IMR-90 (cell line): ENCODE measurements at regions not wholly inside any gene's neighbourhood (a gene's known extent, or its start where the extent isn't known, plus 50 kb on each side); places are given as distances from the start of the nearest gene placed in this dataset.
"Not testable (repeated sequence)": the region's sequence is repeated elsewhere in the genome, so short reads cannot be mapped to it uniquely, and the experiment has no call there.

ENCODE experiments used
- ATAC-seq: fragments of 200-7000 bp; cut with Tn5 transposase; 2 replicates; pipeline ENCODE4 v1.9.1; 2020; ENCODE audit warnings: low read depth, mild to moderate bottlenecking, moderate library complexity
- BruUV-seq: library from RNA; stranded (reverse); fragments of 400-500 nt; replicated peaks from 2 replicates; lab custom pipeline; 2021; lab: Mats Ljungman, UMichigan
- CTCF ChIA-PET: fragments of 300-600 bp; formaldehyde crosslinking; extraction: SDS; loops from one replicate; lab custom pipeline; 2021; ENCODE audit warnings: antibody characterized with exemption; lab: Yijun Ruan, JAX
- POLR2A ChIA-PET: fragments of 300-600 bp; sonication (Branson Sonifier 250); formaldehyde crosslinking; loops from one replicate; lab custom pipeline; 2022; ENCODE audit warnings: antibody characterized with exemption; ENCODE audit not compliant: unreplicated experiment; lab: Charles Lee
- DNase-seq: peaks from one replicate; pipeline ENCODE4 v3.0.0; 2013
- H2AFZ ChIP-seq: replicated peaks from 2 replicates; pipeline ENCODE3; 2013; ENCODE audit warnings: low read length, mild to moderate bottlenecking; ENCODE audit not compliant: poor library complexity
- H2AK5ac ChIP-seq: 2 replicates; pipeline ENCODE4 v1.6.1; 2013; ENCODE audit warnings: low read depth, low read length, inconsistent platforms
- H2AK9ac ChIP-seq: replicated peaks from 2 replicates; pipeline ENCODE3; 2013; ENCODE audit warnings: mild to moderate bottlenecking, low read depth, low read length, moderate library complexity; ENCODE audit not compliant: poor library complexity
- H2BK120ac ChIP-seq: 2 replicates; pipeline ENCODE4 v1.6.1; 2013; ENCODE audit warnings: low read depth, low read length, inconsistent platforms
- H2BK15ac ChIP-seq: 3 replicates; pipeline ENCODE4 v1.6.1; 2013; ENCODE audit warnings: low read depth, low read length, inconsistent platforms
- H2BK20ac ChIP-seq: 2 replicates; pipeline ENCODE4 v1.6.1; 2013; ENCODE audit warnings: low read depth, mild to moderate bottlenecking, inconsistent platforms, low read length, moderate library complexity
- H2BK5ac ChIP-seq: 2 replicates; pipeline ENCODE4 v1.6.1; 2013; ENCODE audit warnings: mild to moderate bottlenecking, low read depth, low read length, inconsistent platforms; ENCODE audit not compliant: poor library complexity, severe bottlenecking
- H3K14ac ChIP-seq: replicated peaks from 2 replicates; pipeline ENCODE4 v1.6.1; 2013; ENCODE audit warnings: low read depth, low read length, inconsistent platforms
- H3K18ac ChIP-seq: 2 replicates; pipeline ENCODE4 v1.6.1; 2013; ENCODE audit warnings: low read depth, low read length, control low read depth
- H3K23ac ChIP-seq: 2 replicates; pipeline ENCODE4 v1.6.1; 2013; ENCODE audit warnings: low read depth, low read length, inconsistent platforms
- H3K27ac ChIP-seq: 2 replicates; pipeline ENCODE4 v1.5.1; 2013; ENCODE audit warnings: mild to moderate bottlenecking, control low read depth, low read length; ENCODE audit not compliant: insufficient read depth
- H3K27me3 ChIP-seq: 2 replicates; pipeline ENCODE4 v1.6.1; 2013; ENCODE audit warnings: low read length; ENCODE audit not compliant: control insufficient read depth, insufficient read depth
- H3K36me3 ChIP-seq: 2 replicates; pipeline ENCODE4 v1.6.1; 2013; ENCODE audit warnings: low read length, mixed read lengths; ENCODE audit not compliant: control insufficient read depth, insufficient read depth
- H3K4ac ChIP-seq: 2 replicates; pipeline ENCODE4 v1.6.1; 2013; ENCODE audit warnings: low read depth, low read length, inconsistent platforms
- H3K4me1 ChIP-seq: 2 replicates; pipeline ENCODE4 v1.6.1; 2013; ENCODE audit warnings: low read length, mixed read lengths; ENCODE audit not compliant: control insufficient read depth, insufficient read depth
- H3K4me2 ChIP-seq: 2 replicates; pipeline ENCODE4 v1.6.1; 2013; ENCODE audit warnings: low read depth, mild to moderate bottlenecking, control low read depth, low read length, moderate library complexity
- H3K4me3 ChIP-seq: 2 replicates; pipeline ENCODE4 v1.5.1; 2013; ENCODE audit warnings: low read depth, mild to moderate bottlenecking, control low read depth, low read length, moderate library complexity; ENCODE audit not compliant: insufficient read depth
- H3K56ac ChIP-seq: 2 replicates; pipeline ENCODE4 v1.6.1; 2013; ENCODE audit warnings: low read length, inconsistent platforms; ENCODE audit not compliant: insufficient read depth; ENCODE audit errors: extremely low read depth
- H3K79me1 ChIP-seq, 2 experiments: 2 replicates each; pipeline ENCODE4 v1.6.1; 2013; ENCODE audit warnings: low read length in 2 of 2, inconsistent platforms in 1 of 2, low read depth in 1 of 2
- H3K9ac ChIP-seq: 2 replicates; pipeline ENCODE4 v1.6.1; 2013; ENCODE audit warnings: low read depth, low read length, control low read depth
- H3K9me1 ChIP-seq: 2 replicates; pipeline ENCODE4 v1.6.1; 2013; ENCODE audit warnings: low read length, inconsistent platforms; ENCODE audit not compliant: insufficient read depth
- H3K9me3 ChIP-seq: 2 replicates; pipeline ENCODE4 v1.6.1; 2013; ENCODE audit warnings: low read length; ENCODE audit not compliant: control insufficient read depth, insufficient read depth
- H4K20me1 ChIP-seq: 2 replicates; pipeline ENCODE4 v1.6.1; 2013; ENCODE audit warnings: low read length, inconsistent platforms; ENCODE audit not compliant: insufficient read depth
- H4K5ac ChIP-seq: 2 replicates; pipeline ENCODE4 v1.6.1; 2013; ENCODE audit warnings: mild to moderate bottlenecking, low read depth, low read length, control low read depth
- H4K8ac ChIP-seq, 2 experiments: 2 replicates each; pipeline ENCODE4 v1.6.1; 2013; ENCODE audit warnings: low read depth in 2 of 2, low read length in 2 of 2, control low read depth in 1 of 2, inconsistent platforms in 1 of 2
- H4K91ac ChIP-seq: 2 replicates; pipeline ENCODE4 v1.6.1; 2013; ENCODE audit warnings: low read depth, low read length, inconsistent platforms; ENCODE audit not compliant: insufficient read depth
- RCOR1 ChIP-seq: IDR thresholded peaks from 2 replicates; pipeline ENCODE4 v1.6.1; 2012; ENCODE audit warnings: mild to moderate bottlenecking, low read length, improper control_type of control experiment; ENCODE audit not compliant: insufficient replicate concordance
- WGBS, 2 experiments: methylation state at CpG; one replicate each; pipeline versions ENCODE4 v1.1.5 to v1.1.7; 2013; ENCODE audit warnings: missing lambda C conversion rate in 2 of 2; ENCODE audit not compliant: insufficient read length in 1 of 2; ENCODE audit errors: extremely low coverage in 2 of 2; 5-methylcytosine and 5-hydroxymethylcytosine counted together
- dilution Hi-C: fragments of 300-500 bp; cut with HindIII; formaldehyde crosslinking; loops from one replicate; pipeline ENCODE4 v1.14.3; 2018; ENCODE audit warnings: low sequenced_read_pairs; ENCODE audit not compliant: unreplicated experiment
- in situ Hi-C: fragments of 300-500 bp; cut with MboI; formaldehyde crosslinking; loops from 3 replicates; pipeline ENCODE4 v1.14.3; 2019; ENCODE audit warnings: low sequenced_read_pairs, inconsistent platforms, mixed read lengths
- intact Hi-C: fragments of 100-400 bp; cut with micrococcal nuclease; formaldehyde crosslinking; loops from 2 replicates; pipeline ENCODE4 v1.10.0; 2022

DNA sequence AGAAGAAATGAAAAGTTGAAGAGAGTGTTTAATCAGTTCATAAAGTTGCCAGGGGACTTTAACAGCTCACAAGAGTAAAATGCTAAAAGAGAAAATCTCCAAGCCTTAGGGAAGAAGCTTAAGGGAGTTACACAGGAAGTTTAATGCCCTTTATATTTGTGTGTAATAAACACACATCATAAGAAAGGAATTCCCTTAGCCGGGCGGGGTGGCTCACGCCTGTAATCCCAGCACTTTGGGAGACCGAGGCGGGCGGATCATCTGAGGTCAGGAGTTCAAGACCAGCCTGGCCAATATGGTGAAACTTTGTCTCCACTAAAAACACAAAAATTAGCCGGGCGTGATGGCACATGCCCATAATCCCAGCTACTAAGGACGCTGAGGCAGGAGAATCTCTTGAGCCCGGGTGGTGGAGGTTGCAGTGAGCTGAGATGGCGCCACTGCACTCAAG is 95.4 kb upstream of the CAB39 start:
- in situ Hi-C loops (loop anchor here (10.0 to 25.0 kb wide), 2 partner anchors 188 to 805 kb away; no protein-coding TSS in a partner anchor), intact Hi-C loops (loop anchor here (1.0 to 10.0 kb wide), 3 partner anchors 95 to 832 kb away; partner anchors contain the start of genes CAB39, FBXO36 and TRIP12)
- H3K18ac ChIP-seq = peak overlapping the region; percentile 82
- H2AK9ac ChIP-seq, H3K23ac ChIP-seq, H3K9me3 ChIP-seq, H3K4me1 ChIP-seq, H4K20me1 ChIP-seq, H3K27me3 ChIP-seq, H2BK15ac ChIP-seq, BruUV-seq, POLR2A ChIA-PET, H3K9me1 ChIP-seq, H3K9ac ChIP-seq, H3K36me3 ChIP-seq, H2AK5ac ChIP-seq, H2AFZ ChIP-seq, H3K14ac ChIP-seq, H3K79me1 ChIP-seq, dilution Hi-C loops, H3K4me3 ChIP-seq: not testable (repeated sequence)
- DNase-seq = peak; percentile 87
- ATAC-seq = peak; percentile 82
- H2BK5ac ChIP-seq = peak overlapping the region; percentile 88
- CTCF ChIA-PET = interaction anchor here (0.6 to 1.4 kb wide), 3 partner anchors 107 to 209 kb away, joined by 3 to 9 read pairs (median 5); no protein-coding TSS in a partner anchor
- H3K4me2 ChIP-seq = peak overlapping the region; percentile 39; the same call in 1 of the 2 replicates
- peak overlapping the region; percentile 78; the same call in 1 of the 2 replicates for H3K4ac ChIP-seq
- H2BK20ac ChIP-seq = 0 out of 2 replicates have a peak overlapping the region, but pooled peaks have one; percentile 59
- H3K56ac ChIP-seq = peak overlapping the region; percentile 30; the same call in 1 of the 2 replicates
- 10% methylated on average over 2 of the region's 11 CpGs; no CpG with 5 or more reads in 1 of the 2 experiments for WGBS, 2 experiments
- 0 out of 2 replicates have a peak overlapping the region, but pooled peaks have one; percentile 5 for H4K5ac ChIP-seq
- peak overlapping the region; percentile 31 to 61; a peak in 1 of 4 replicates for H4K8ac ChIP-seq
- H2BK120ac ChIP-seq = peak overlapping the region; percentile 75
- 0 out of 2 replicates have a peak overlapping the region, but pooled peaks have one; percentile 45 for H4K91ac ChIP-seq
- peak overlapping the region; percentile 87 for H3K27ac ChIP-seq
- peak; percentile 74 for TF ChIP-seq RCOR1
